GM19467 (cell line): ENCODE measurements at regions not wholly inside any gene's neighbourhood (a gene's known extent, or its start where the extent isn't known, plus 50 kb on each side); places are given as distances from the start of the nearest gene placed in this dataset.
"Not testable (repeated sequence)": the region's sequence is repeated elsewhere in the genome, so short reads cannot be mapped to it uniquely, and the experiment has no call there.

ENCODE experiments used
- ATAC-seq: cut with Tn5 transposase; IDR thresholded peaks from one replicate; pipeline ENCODE4 v1.9.1; 2021; ENCODE audit warnings: mild to moderate bottlenecking, moderate library complexity; ENCODE audit not compliant: unreplicated experiment

- ATAC-seq, result no peak
These were observed 222.9 kb upstream of the DDHD1 start for GRCh38 chr14:53376064-53376463.

GRCh38 chr14:53375599-53375998 lies 222.5 kb upstream of the DDHD1 start:
- ATAC-seq, result no peak

DNA sequence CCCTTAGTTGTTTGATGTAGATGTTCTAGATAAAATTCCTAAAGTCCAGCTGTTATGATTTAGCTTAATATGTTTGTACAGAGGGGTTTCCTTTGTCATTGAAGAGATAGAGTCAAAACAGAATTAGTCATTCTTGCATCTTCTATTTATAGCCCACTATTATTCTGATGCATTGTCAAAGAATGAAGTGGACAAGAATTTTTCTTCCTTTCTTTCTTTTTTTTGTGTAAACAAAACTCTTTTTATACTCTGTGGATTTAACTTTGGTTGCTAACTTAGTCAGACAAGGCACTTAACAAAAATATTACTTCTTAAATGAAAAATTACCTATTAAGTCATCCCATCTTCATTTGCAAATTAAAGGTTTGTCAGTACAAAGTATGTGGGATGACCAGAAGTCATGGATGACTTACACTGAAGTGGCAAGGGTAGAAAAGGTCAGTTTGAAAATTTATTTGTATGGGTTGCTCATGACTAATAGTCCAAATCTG lies 215.6 kb upstream of the DDHD1 start:
- ATAC-seq, result no peak

DNA sequence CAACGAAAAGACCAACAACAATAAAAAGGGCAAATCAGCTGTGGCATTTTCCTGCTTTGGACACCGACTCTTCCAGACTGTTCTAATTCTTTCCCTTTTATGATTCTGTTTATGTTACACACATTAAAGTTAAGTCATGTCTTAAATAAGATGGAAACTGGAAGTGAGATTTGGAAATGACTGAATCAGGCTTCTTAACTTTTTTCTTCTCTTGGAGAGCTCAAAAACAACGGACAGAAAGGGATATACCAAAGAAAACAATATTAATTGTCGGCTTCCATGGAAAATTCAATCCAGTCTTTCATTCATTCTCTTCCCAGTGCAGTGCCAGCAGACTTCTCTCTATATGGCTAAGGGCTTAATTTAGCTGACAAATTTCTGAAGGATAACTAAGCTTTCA lies 214.9 kb upstream of the DDHD1 start:
- ATAC-seq, result no peak

- no peak for ATAC-seq
These were observed 214.5 kb upstream of the DDHD1 start for GRCh38 chr14:53367644-53368026.

GRCh38 chr14:53365486-53366130 lies 212.5 kb upstream of the DDHD1 start:
- no peak for ATAC-seq

DNA sequence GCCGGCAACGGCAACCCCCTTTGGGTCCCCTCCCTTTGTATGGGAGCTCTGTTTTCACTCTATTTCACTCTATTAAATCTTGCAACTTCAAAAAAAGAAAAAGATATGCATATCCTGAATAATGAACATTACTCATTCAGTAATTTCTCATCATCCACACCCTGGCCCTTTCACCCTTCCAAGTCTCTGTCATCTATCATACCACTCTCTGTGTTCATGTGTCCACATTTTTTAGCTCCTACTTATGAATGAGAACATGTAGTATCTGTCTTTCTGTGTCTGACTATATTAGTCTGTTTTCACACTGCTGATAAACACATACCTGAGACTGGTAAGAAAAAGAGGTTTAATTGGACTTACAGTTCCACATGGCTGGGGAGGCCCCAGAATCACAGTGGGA lies 209.8 kb upstream of the DDHD1 start:
- not testable (repeated sequence) for ATAC-seq

GRCh38 chr14:53360829-53361228 lies 207.7 kb upstream of the DDHD1 start:
- ATAC-seq, result no peak

DNA sequence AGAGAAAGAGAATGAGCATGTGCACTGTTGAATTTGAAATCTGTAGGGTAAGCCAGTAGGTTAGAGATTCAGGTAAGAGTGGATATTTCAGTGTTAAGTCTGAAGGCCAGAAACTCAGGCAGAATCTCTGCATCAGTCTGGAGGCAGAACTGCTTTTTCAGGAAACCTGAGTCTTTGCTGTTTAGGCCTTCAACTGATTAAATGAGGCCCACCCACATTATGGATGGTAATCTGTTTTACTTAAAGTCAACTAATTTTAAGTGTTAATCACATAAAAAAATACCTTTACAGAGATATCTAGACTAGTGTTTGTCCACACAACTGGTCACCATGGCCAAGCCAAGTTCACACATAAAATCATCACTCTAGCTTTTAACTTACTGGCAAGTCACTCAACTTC lies 205.0 kb upstream of the DDHD1 start:
- no peak for ATAC-seq

DNA sequence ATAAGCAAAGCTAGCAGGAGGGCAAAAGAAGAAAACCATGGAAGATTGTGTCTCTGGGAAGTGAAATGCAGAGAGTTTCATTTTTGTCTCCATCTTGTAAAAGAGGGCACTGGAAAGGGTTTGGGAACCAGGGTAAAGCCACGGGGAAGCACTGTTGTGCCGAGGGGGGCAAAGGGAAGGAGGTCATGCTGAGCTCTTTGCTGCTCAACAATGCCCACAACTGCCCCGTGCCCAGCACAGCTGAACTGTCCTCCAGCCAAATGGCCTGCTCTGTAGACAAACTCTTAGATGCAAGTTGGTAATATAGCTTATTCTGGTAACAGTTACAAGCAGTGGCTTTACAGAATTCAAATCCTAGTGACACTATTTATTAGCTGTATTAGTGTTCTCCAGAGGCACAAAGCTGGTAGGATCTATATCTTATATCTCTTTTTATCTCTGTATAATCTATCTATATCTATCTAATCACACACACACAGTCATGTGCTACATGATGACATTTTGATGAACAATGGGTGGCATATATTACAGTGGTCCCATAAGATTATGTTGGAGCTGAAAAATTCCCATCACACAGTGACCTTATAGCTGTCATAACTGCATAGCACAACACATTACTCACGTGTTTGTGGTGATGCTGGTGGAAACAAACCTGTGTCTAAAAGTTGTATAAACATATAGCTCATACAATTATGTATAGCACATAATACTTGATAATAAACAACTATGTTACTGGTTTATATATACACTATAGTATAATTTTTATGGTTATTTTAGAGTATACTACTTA lies 203.4 kb upstream of the DDHD1 start:
- ATAC-seq, result no peak

- no peak for ATAC-seq
These were observed 202.5 kb upstream of the DDHD1 start for GRCh38 chr14:53355581-53356112.

GRCh38 chr14:53354336-53354735 lies 201.2 kb upstream of the DDHD1 start:
- no peak for ATAC-seq

GRCh38 chr14:53350866-53351265 lies 197.7 kb upstream of the DDHD1 start:
- ATAC-seq, result no peak

GRCh38 chr14:53350429-53350828 lies 197.3 kb upstream of the DDHD1 start:
- no peak for ATAC-seq

DNA sequence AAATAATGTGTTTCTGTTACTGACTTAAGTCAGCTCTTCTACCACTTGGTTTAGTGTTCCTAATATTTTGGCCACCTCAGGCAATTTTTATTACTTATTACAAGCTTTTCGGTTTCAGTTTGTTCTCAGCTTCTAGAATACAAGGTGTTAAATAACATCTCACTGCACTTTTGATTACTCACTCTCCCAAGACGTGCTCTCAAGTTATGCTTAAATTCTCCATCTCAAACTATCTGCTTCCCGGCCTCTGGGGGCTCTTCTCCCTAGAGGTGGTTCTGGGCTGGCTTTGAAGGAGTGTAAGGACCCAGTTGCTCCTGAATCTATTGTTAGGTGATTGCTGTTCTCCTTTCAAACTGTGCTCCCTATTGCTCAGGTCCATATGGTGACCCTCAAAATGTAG lies 193.9 kb upstream of the DDHD1 start:
- no peak for ATAC-seq

GRCh38 chr14:53341324-53341723 lies 188.2 kb upstream of the DDHD1 start:
- ATAC-seq, result no peak

DNA sequence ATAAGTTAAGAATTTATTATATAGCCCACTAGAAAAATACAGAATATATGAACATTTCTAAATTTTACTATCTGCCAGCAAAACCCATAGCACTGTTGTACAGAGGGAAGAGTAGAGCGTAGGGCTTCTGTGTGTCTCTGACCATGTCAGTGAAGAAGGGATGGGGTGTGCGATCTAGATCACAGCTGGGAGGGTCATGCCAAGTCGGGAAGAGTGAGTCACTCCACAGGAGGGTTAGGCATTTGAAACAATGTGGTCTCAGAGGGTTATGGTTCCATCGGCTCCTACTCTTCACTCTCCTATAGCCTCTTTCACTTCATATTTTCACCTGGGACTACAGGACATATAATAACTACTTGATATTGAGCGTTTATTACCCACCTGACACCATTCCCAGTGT lies 185.1 kb upstream of the DDHD1 start:
- ATAC-seq, result no peak

DNA sequence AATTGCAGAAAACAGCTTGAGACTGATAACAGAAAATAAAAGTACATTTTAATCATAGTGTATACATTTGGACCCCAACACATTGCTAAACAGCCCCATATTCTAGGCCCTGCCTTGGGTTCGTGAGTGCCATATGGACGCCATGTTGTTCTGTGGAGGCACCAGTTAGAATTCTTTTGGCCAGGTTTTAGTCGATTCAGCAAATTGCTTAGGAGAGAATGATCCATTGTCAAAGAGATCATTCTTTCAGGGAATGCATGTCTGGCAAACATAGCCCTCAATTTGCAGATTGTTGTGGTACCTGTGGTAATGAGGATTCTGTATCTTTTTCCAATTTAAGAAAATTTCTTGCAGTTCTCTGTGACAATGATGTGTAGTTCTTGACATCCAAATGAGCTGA lies 183.6 kb upstream of the DDHD1 start:
- no peak for ATAC-seq

- ATAC-seq, result no peak
These were observed 180.7 kb upstream of the DDHD1 start for GRCh38 chr14:53333809-53334208.

- ATAC-seq, result no peak
These were observed 178.8 kb upstream of the DDHD1 start for GRCh38 chr14:53331921-53332320.

DNA sequence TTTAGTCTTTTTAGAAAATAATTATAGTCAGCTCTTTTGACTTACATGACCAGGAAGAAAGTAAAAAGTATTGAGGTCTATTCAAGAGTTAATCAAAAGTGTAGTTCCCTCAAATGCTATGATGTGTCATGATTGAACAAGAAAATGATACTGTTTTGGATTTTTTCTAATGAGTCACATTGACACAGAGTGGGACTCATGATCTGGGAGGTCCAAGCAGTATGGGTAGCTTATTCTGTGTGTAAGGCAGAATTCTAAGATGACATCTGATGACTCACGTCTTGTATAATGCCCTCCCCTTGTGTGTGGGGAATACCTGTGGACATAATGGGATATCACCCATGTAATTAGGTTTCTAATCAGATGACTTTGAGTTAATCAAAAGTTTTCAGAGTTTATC lies 178.1 kb upstream of the DDHD1 start:
- no peak for ATAC-seq

DNA sequence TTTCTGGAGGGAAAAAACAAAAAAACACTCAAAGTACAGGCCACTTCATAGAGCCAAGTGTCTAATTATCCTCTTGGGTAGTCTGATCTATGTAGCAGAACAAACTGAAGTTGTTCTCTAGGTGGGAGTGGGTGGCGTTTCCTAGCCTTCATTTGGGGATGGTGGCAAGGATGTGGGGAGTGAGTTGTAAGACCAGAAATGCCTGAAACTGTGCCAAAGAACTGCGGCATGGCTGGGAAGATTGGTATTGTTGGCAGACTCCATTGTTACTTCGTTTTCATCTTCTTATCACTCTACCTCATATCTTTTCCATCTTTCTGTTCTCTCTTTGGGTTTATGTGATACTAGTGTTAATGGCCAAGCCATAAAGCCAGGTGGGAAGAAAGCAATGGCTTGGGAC lies 177.3 kb upstream of the DDHD1 start:
- ATAC-seq, result no peak
